Calu3 (cell line): ENCODE measurements at regions not wholly inside any gene's neighbourhood (a gene's known extent, or its start where the extent isn't known, plus 50 kb on each side); places are given as distances from the start of the nearest gene placed in this dataset.

Source experiments
- BruUV-seq: library from RNA; stranded (reverse); fragments of 400-500 nt; replicated peaks from 2 replicates; lab custom pipeline; 2021; lab: Mats Ljungman, UMichigan
- CTCF ChIA-PET: fragments of 300-600 bp; sonication (Branson Sonifier 250); formaldehyde crosslinking; loops from one replicate; lab custom pipeline; 2022; ENCODE audit warnings: antibody characterized with exemption; lab: Charles Lee
- DNase-seq: peaks from one replicate; pipeline ENCODE4 v3.0.0; 2022
- H3K27ac Mint-ChIP-seq: one replicate; pipeline ENCODE4 v1.8.0; 2022; ENCODE audit warnings: mixed read lengths; ENCODE audit not compliant: unreplicated experiment
- H3K27me3 Mint-ChIP-seq: one replicate; pipeline ENCODE4 v1.8.0; 2022; ENCODE audit warnings: mixed read lengths; ENCODE audit not compliant: unreplicated experiment
- H3K36me3 Mint-ChIP-seq: one replicate; pipeline ENCODE4 v1.8.0; 2022; ENCODE audit warnings: mild to moderate bottlenecking, moderate library complexity, mixed read lengths; ENCODE audit not compliant: insufficient read depth, unreplicated experiment
- H3K4me1 Mint-ChIP-seq: one replicate; pipeline ENCODE4 v1.8.0; 2022; ENCODE audit warnings: mild to moderate bottlenecking, low read depth, mixed read lengths; ENCODE audit not compliant: unreplicated experiment
- H3K4me3 Mint-ChIP-seq: one replicate; pipeline ENCODE4 v1.8.0; 2022; ENCODE audit warnings: mild to moderate bottlenecking, low read depth, moderate library complexity, mixed read lengths; ENCODE audit not compliant: unreplicated experiment
- H3K9me3 Mint-ChIP-seq: one replicate; pipeline ENCODE4 v1.8.0; 2022; ENCODE audit warnings: low read depth, mixed read lengths; ENCODE audit not compliant: unreplicated experiment
- intact Hi-C: fragments of 100-400 bp; cut with micrococcal nuclease; formaldehyde crosslinking; loops from one replicate; pipeline ENCODE4 v1.10.0; 2022; ENCODE audit not compliant: unreplicated experiment
- TF ChIP-seq, protein P1 (sequence below): fragments of 200-600 bp; IDR thresholded peaks from one replicate; pipeline ENCODE4 v1.8.0; 2022; ENCODE audit warnings: antibody characterized with exemption; ENCODE audit not compliant: unreplicated experiment

DNA sequence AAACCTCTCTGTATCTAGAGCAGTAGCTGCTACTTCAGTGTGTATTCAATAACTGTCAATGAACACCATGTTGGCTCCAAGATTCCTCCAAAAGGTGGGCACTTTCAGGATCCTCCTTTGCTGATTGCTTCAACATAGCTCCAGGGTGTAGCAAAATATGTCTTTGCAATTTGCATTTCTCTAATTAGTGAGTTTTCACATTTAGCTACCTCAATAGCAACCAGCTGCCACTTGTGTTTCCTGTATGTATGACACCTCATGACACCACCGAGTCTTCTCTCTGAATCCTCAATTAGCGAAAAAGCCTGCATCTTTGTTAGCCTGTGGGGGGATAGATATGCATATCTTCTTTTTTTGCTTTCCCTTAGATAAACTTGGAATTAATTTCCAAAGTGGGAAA lies 898.3 kb upstream of the FAT3 start:
- CTCF ChIA-PET = interaction anchor here (0.6 kb wide), 1 partner anchor 9 kb away, joined by 3 read pairs; no protein-coding TSS in a partner anchor
- Mint-ChIP-seq H3K36me3 (no peaks in the 10 kb centered on the region), H3K27ac (no peak overlapping the region), H3K4me1 (no peaks in the 10 kb centered on the region), H3K9me3 (no peaks in the 10 kb centered on the region), H3K27me3 (no peaks in the 10 kb centered on the region), H3K4me3 (no peak overlapping the region)
- intact Hi-C loops = no loop called here
- no peak for DNase-seq
- no TSS peak for BruUV-seq
- TF ChIP-seq, protein P1, sequence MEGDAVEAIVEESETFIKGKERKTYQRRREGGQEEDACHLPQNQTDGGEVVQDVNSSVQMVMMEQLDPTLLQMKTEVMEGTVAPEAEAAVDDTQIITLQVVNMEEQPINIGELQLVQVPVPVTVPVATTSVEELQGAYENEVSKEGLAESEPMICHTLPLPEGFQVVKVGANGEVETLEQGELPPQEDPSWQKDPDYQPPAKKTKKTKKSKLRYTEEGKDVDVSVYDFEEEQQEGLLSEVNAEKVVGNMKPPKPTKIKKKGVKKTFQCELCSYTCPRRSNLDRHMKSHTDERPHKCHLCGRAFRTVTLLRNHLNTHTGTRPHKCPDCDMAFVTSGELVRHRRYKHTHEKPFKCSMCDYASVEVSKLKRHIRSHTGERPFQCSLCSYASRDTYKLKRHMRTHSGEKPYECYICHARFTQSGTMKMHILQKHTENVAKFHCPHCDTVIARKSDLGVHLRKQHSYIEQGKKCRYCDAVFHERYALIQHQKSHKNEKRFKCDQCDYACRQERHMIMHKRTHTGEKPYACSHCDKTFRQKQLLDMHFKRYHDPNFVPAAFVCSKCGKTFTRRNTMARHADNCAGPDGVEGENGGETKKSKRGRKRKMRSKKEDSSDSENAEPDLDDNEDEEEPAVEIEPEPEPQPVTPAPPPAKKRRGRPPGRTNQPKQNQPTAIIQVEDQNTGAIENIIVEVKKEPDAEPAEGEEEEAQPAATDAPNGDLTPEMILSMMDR = no peak

DNA sequence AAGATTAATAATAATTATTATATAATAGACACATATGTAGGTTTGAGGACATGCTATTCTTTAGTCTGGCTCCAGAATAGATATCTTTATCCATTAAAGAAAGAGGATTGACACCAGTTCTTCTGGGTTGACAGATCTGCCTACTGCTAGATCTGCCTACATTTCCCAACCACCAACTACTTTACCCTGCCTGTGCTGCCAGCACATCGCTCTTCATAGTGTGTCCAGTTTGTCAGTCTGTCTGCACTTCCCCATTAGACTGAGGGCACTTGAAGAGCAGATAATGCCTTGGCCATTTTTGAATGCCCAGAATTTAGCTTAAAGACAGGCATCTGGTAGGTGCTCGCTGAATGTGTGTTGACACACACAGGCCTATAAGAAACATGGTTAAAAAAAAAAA lies 910.1 kb upstream of the FAT3 start:
- TF ChIP-seq, protein P1 = no peak
- intact Hi-C loops = no loop called here
- Mint-ChIP-seq H3K36me3 (no peaks in the 10 kb centered on the region), H3K9me3 (no peaks in the 10 kb centered on the region), H3K27ac (no peak overlapping the region), H3K27me3 (no peaks in the 10 kb centered on the region), H3K4me3 (no peak overlapping the region), H3K4me1 (no peaks in the 10 kb centered on the region)
- DNase-seq = no peak
- CTCF ChIA-PET = no interaction called here
- no TSS peak for BruUV-seq

DNA sequence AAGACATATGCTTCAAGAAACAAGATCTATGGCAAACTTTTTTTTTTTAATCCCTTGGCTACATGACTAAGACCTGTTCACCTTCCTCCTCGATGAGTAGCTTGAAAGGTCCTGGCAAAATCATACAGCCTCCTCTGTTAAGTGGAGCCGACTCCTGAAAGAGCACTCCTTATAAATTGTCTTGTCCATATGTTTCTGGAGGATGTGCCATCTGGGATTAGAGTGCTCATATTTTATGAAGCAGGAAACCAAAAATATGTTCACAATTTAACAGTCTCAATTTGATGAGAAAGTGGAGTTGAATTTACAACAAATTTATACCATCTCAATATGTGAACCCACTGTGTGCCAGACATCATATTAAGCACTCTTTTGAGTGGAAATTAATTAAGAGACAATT lies 912.1 kb upstream of the FAT3 start:
- H3K27me3 Mint-ChIP-seq = no peaks in the 10 kb centered on the region
- H3K9me3 Mint-ChIP-seq = no peaks in the 10 kb centered on the region
- no TSS peak for BruUV-seq
- TF ChIP-seq, protein P1 = no peak
- DNase-seq = no peak
- no peak overlapping the region for H3K4me3 Mint-ChIP-seq
- intact Hi-C loops = no loop called here
- CTCF ChIA-PET = no interaction called here
- no peak overlapping the region for H3K27ac Mint-ChIP-seq
- no peaks in the 10 kb centered on the region for H3K4me1 Mint-ChIP-seq
- no peaks in the 10 kb centered on the region for H3K36me3 Mint-ChIP-seq

DNA sequence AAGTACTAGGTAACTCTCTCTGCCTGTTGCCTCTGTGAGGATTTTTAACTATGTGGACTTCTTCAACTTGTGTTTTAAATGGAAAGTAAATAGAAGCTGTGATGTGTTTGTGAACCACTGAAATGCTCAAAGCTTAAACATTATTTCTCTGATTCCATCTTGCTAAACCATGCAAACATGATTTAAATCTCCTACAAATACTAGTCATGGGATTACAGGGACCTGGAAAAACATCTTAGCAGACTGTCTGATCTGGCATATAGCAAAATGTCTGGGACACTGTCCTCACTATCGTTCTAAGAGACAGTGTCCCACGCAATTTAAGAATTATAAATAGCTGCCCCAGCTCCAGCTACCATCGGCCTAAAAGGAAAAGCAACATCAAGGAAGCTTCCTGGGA lies 914.5 kb upstream of the FAT3 start:
- CTCF ChIA-PET = no interaction called here
- no peak overlapping the region for H3K4me3 Mint-ChIP-seq
- no peaks in the 10 kb centered on the region for H3K27me3 Mint-ChIP-seq
- H3K4me1 Mint-ChIP-seq = no peaks in the 10 kb centered on the region
- no peak overlapping the region for H3K27ac Mint-ChIP-seq
- TF ChIP-seq, protein P1 = no peak
- DNase-seq = no peak
- no peaks in the 10 kb centered on the region for H3K9me3 Mint-ChIP-seq
- intact Hi-C loops = no loop called here
- no peaks in the 10 kb centered on the region for H3K36me3 Mint-ChIP-seq
- no TSS peak for BruUV-seq
